IMR-90 (cell line): ENCODE measurements at regions not wholly inside any gene's neighbourhood (a gene's known extent, or its start where the extent isn't known, plus 50 kb on each side); places are given as distances from the start of the nearest gene placed in this dataset.

ENCODE experiments used
- ATAC-seq: fragments of 200-7000 bp; cut with Tn5 transposase; 2 replicates; pipeline ENCODE4 v1.9.1; 2020; ENCODE audit warnings: low read depth, mild to moderate bottlenecking, moderate library complexity
- BruUV-seq: library from RNA; stranded (reverse); fragments of 400-500 nt; replicated peaks from 2 replicates; lab custom pipeline; 2021; lab: Mats Ljungman, UMichigan
- CTCF ChIA-PET: fragments of 300-600 bp; formaldehyde crosslinking; extraction: SDS; loops from one replicate; lab custom pipeline; 2021; ENCODE audit warnings: antibody characterized with exemption; lab: Yijun Ruan, JAX
- POLR2A ChIA-PET: fragments of 300-600 bp; sonication (Branson Sonifier 250); formaldehyde crosslinking; loops from one replicate; lab custom pipeline; 2022; ENCODE audit warnings: antibody characterized with exemption; ENCODE audit not compliant: unreplicated experiment; lab: Charles Lee
- DNase-seq: peaks from one replicate; pipeline ENCODE4 v3.0.0; 2013
- H2AFZ ChIP-seq: replicated peaks from 2 replicates; pipeline ENCODE3; 2013; ENCODE audit warnings: low read length, mild to moderate bottlenecking; ENCODE audit not compliant: poor library complexity
- H2AK5ac ChIP-seq: 2 replicates; pipeline ENCODE4 v1.6.1; 2013; ENCODE audit warnings: low read depth, low read length, inconsistent platforms
- H2AK9ac ChIP-seq: replicated peaks from 2 replicates; pipeline ENCODE3; 2013; ENCODE audit warnings: mild to moderate bottlenecking, low read depth, low read length, moderate library complexity; ENCODE audit not compliant: poor library complexity
- H2BK120ac ChIP-seq: 2 replicates; pipeline ENCODE4 v1.6.1; 2013; ENCODE audit warnings: low read depth, low read length, inconsistent platforms
- H2BK15ac ChIP-seq: 3 replicates; pipeline ENCODE4 v1.6.1; 2013; ENCODE audit warnings: low read depth, low read length, inconsistent platforms
- H2BK20ac ChIP-seq: 2 replicates; pipeline ENCODE4 v1.6.1; 2013; ENCODE audit warnings: low read depth, mild to moderate bottlenecking, inconsistent platforms, low read length, moderate library complexity
- H2BK5ac ChIP-seq: 2 replicates; pipeline ENCODE4 v1.6.1; 2013; ENCODE audit warnings: mild to moderate bottlenecking, low read depth, low read length, inconsistent platforms; ENCODE audit not compliant: poor library complexity, severe bottlenecking
- H3K14ac ChIP-seq: replicated peaks from 2 replicates; pipeline ENCODE4 v1.6.1; 2013; ENCODE audit warnings: low read depth, low read length, inconsistent platforms
- H3K18ac ChIP-seq: 2 replicates; pipeline ENCODE4 v1.6.1; 2013; ENCODE audit warnings: low read depth, low read length, control low read depth
- H3K23ac ChIP-seq: 2 replicates; pipeline ENCODE4 v1.6.1; 2013; ENCODE audit warnings: low read depth, low read length, inconsistent platforms
- H3K27ac ChIP-seq: 2 replicates; pipeline ENCODE4 v1.5.1; 2013; ENCODE audit warnings: mild to moderate bottlenecking, control low read depth, low read length; ENCODE audit not compliant: insufficient read depth
- H3K27me3 ChIP-seq: 2 replicates; pipeline ENCODE4 v1.6.1; 2013; ENCODE audit warnings: low read length; ENCODE audit not compliant: control insufficient read depth, insufficient read depth
- H3K36me3 ChIP-seq: 2 replicates; pipeline ENCODE4 v1.6.1; 2013; ENCODE audit warnings: low read length, mixed read lengths; ENCODE audit not compliant: control insufficient read depth, insufficient read depth
- H3K4ac ChIP-seq: 2 replicates; pipeline ENCODE4 v1.6.1; 2013; ENCODE audit warnings: low read depth, low read length, inconsistent platforms
- H3K4me1 ChIP-seq: 2 replicates; pipeline ENCODE4 v1.6.1; 2013; ENCODE audit warnings: low read length, mixed read lengths; ENCODE audit not compliant: control insufficient read depth, insufficient read depth
- H3K4me2 ChIP-seq: 2 replicates; pipeline ENCODE4 v1.6.1; 2013; ENCODE audit warnings: low read depth, mild to moderate bottlenecking, control low read depth, low read length, moderate library complexity
- H3K4me3 ChIP-seq: 2 replicates; pipeline ENCODE4 v1.5.1; 2013; ENCODE audit warnings: low read depth, mild to moderate bottlenecking, control low read depth, low read length, moderate library complexity; ENCODE audit not compliant: insufficient read depth
- H3K56ac ChIP-seq: 2 replicates; pipeline ENCODE4 v1.6.1; 2013; ENCODE audit warnings: low read length, inconsistent platforms; ENCODE audit not compliant: insufficient read depth; ENCODE audit errors: extremely low read depth
- H3K79me1 ChIP-seq, 2 experiments: 2 replicates each; pipeline ENCODE4 v1.6.1; 2013; ENCODE audit warnings: low read length in 2 of 2, inconsistent platforms in 1 of 2, low read depth in 1 of 2
- H3K9ac ChIP-seq: 2 replicates; pipeline ENCODE4 v1.6.1; 2013; ENCODE audit warnings: low read depth, low read length, control low read depth
- H3K9me1 ChIP-seq: 2 replicates; pipeline ENCODE4 v1.6.1; 2013; ENCODE audit warnings: low read length, inconsistent platforms; ENCODE audit not compliant: insufficient read depth
- H3K9me3 ChIP-seq: 2 replicates; pipeline ENCODE4 v1.6.1; 2013; ENCODE audit warnings: low read length; ENCODE audit not compliant: control insufficient read depth, insufficient read depth
- H4K20me1 ChIP-seq: 2 replicates; pipeline ENCODE4 v1.6.1; 2013; ENCODE audit warnings: low read length, inconsistent platforms; ENCODE audit not compliant: insufficient read depth
- H4K5ac ChIP-seq: 2 replicates; pipeline ENCODE4 v1.6.1; 2013; ENCODE audit warnings: mild to moderate bottlenecking, low read depth, low read length, control low read depth
- H4K8ac ChIP-seq, 2 experiments: 2 replicates each; pipeline ENCODE4 v1.6.1; 2013; ENCODE audit warnings: low read depth in 2 of 2, low read length in 2 of 2, control low read depth in 1 of 2, inconsistent platforms in 1 of 2
- H4K91ac ChIP-seq: 2 replicates; pipeline ENCODE4 v1.6.1; 2013; ENCODE audit warnings: low read depth, low read length, inconsistent platforms; ENCODE audit not compliant: insufficient read depth
- BHLHE40 ChIP-seq: fragments of 150-350 bp; IDR thresholded peaks from 2 replicates; pipeline ENCODE4 v1.6.1; 2016; ENCODE audit warnings: mild to moderate bottlenecking, low read depth, low read length
- CEBPB ChIP-seq: IDR thresholded peaks from 2 replicates; pipeline ENCODE4 v1.6.1; 2012; ENCODE audit warnings: low read depth, low read length, improper control_type of control experiment
- CHD1 ChIP-seq: IDR thresholded peaks from 2 replicates; pipeline ENCODE4 v1.6.1; 2012; ENCODE audit warnings: low read depth, low read length, improper control_type of control experiment
- CTCF ChIP-seq: conservative IDR thresholded peaks from 2 replicates; pipeline ENCODE4 v1.5.1; 2012; ENCODE audit warnings: mild to moderate bottlenecking, low read depth, low read length, improper control_type of control experiment
- ELK1 ChIP-seq: fragments of 150-350 bp; IDR thresholded peaks from 2 replicates; pipeline ENCODE4 v1.6.1; 2016; ENCODE audit warnings: low read depth, mild to moderate bottlenecking, low read length, moderate library complexity, borderline replicate concordance
- FOS ChIP-seq: fragments of 150-350 bp; IDR thresholded peaks from 2 replicates; pipeline ENCODE4 v1.6.1; 2016; ENCODE audit warnings: low read depth, low read length
- MAFK ChIP-seq: IDR thresholded peaks from 2 replicates; pipeline ENCODE4 v1.6.1; 2012; ENCODE audit warnings: low read depth, low read length, improper control_type of control experiment
- MAZ ChIP-seq: IDR thresholded peaks from 2 replicates; pipeline ENCODE4 v1.6.1; 2012; ENCODE audit warnings: low read depth, mild to moderate bottlenecking, low read length, improper control_type of control experiment, moderate library complexity, borderline replicate concordance
- MXI1 ChIP-seq: IDR thresholded peaks from 2 replicates; pipeline ENCODE4 v1.6.1; 2012; ENCODE audit warnings: low read depth, mild to moderate bottlenecking, low read length, moderate library complexity, borderline replicate concordance
- NFE2L2 ChIP-seq: fragments of 150-350 bp; IDR thresholded peaks from 2 replicates; pipeline ENCODE4 v1.6.1; 2016; ENCODE audit warnings: low read depth, mild to moderate bottlenecking, low read length
- POLR2A ChIP-seq: IDR thresholded peaks from 2 replicates; pipeline ENCODE4 v1.6.1; 2012; ENCODE audit warnings: mild to moderate bottlenecking, low read depth, low read length
- RAD21 ChIP-seq: IDR thresholded peaks from 2 replicates; pipeline ENCODE4 v1.6.1; 2012; ENCODE audit warnings: low read length, improper control_type of control experiment
- RCOR1 ChIP-seq: IDR thresholded peaks from 2 replicates; pipeline ENCODE4 v1.6.1; 2012; ENCODE audit warnings: mild to moderate bottlenecking, low read length, improper control_type of control experiment; ENCODE audit not compliant: insufficient replicate concordance
- RFX5 ChIP-seq: IDR thresholded peaks from 2 replicates; pipeline ENCODE4 v1.8.0; 2012; ENCODE audit warnings: low read depth, mild to moderate bottlenecking, low read length, moderate library complexity
- SMC3 ChIP-seq: fragments of 150-350 bp; IDR thresholded peaks from 2 replicates; pipeline ENCODE4 v1.6.1; 2016; ENCODE audit warnings: low read depth, mild to moderate bottlenecking, antibody characterized with exemption, low read length, moderate library complexity
- USF2 ChIP-seq: fragments of 150-350 bp; IDR thresholded peaks from 2 replicates; pipeline ENCODE4 v1.6.1; 2017; ENCODE audit warnings: mild to moderate bottlenecking, antibody characterized with exemption, low read length, low read depth
- WGBS, 2 experiments: methylation state at CpG; one replicate each; pipeline versions ENCODE4 v1.1.5 to v1.1.7; 2013; ENCODE audit warnings: missing lambda C conversion rate in 2 of 2; ENCODE audit not compliant: insufficient read length in 1 of 2; ENCODE audit errors: extremely low coverage in 2 of 2; 5-methylcytosine and 5-hydroxymethylcytosine counted together
- dilution Hi-C: fragments of 300-500 bp; cut with HindIII; formaldehyde crosslinking; loops from one replicate; pipeline ENCODE4 v1.14.3; 2018; ENCODE audit warnings: low sequenced_read_pairs; ENCODE audit not compliant: unreplicated experiment
- in situ Hi-C: fragments of 300-500 bp; cut with MboI; formaldehyde crosslinking; loops from 3 replicates; pipeline ENCODE4 v1.14.3; 2019; ENCODE audit warnings: low sequenced_read_pairs, inconsistent platforms, mixed read lengths
- intact Hi-C: fragments of 100-400 bp; cut with micrococcal nuclease; formaldehyde crosslinking; loops from 2 replicates; pipeline ENCODE4 v1.10.0; 2022

- H2BK5ac ChIP-seq: no peak overlapping the region
- H3K56ac ChIP-seq: no peak overlapping the region
- no peaks in the 10 kb centered on the region for H3K4me1 ChIP-seq
- H3K4me2 ChIP-seq: no peak overlapping the region
- no peak overlapping the region for H3K4me3 ChIP-seq
- in situ Hi-C loops (no loop called here), dilution Hi-C loops (no loop called here), intact Hi-C loops (no loop called here)
- no peaks in the 10 kb centered on the region for H3K9me1 ChIP-seq
- H2BK15ac ChIP-seq: no peak overlapping the region
- H3K23ac ChIP-seq: no peak overlapping the region
- no peak overlapping the region for H4K8ac ChIP-seq
- H3K9me3 ChIP-seq: peaks cover 8% of the 10 kb centered on the region; the same call in 1 of the 2 replicates
- no peak for TF ChIP-seq FOS
- no peak for TF ChIP-seq ELK1
- TF ChIP-seq NFE2L2: no peak
- TF ChIP-seq MAFK: no peak
- no peak for TF ChIP-seq CHD1
- TF ChIP-seq RCOR1: no peak
- TF ChIP-seq MAZ: no peak
- no peak for TF ChIP-seq POLR2A
- TF ChIP-seq USF2: no peak
- TF ChIP-seq RFX5: no peak
- TF ChIP-seq BHLHE40: no peak
- no peak for TF ChIP-seq SMC3
- no peak for TF ChIP-seq RAD21
- TF ChIP-seq MXI1: no peak
- no peak for TF ChIP-seq CEBPB
- TF ChIP-seq CTCF: no peak
- H3K27ac ChIP-seq: no peak overlapping the region
- H2AK5ac ChIP-seq: no peak overlapping the region
- H2BK120ac ChIP-seq: no peak overlapping the region
- no peak overlapping the region for H3K14ac ChIP-seq
- no peak for ATAC-seq
- no peak overlapping the region for H2AK9ac ChIP-seq
- H3K18ac ChIP-seq: no peak overlapping the region
- POLR2A ChIA-PET: no interaction called here
- no peak overlapping the region for H2AFZ ChIP-seq
- no peak overlapping the region for H3K4ac ChIP-seq
- no CpG with 5 or more reads among the region's 5 CpGs for WGBS, 2 experiments
- H4K20me1 ChIP-seq: no peaks in the 10 kb centered on the region
- H3K27me3 ChIP-seq: no peaks in the 10 kb centered on the region
- no peak for DNase-seq
- no peak overlapping the region for H4K5ac ChIP-seq
- H3K9ac ChIP-seq: no peak overlapping the region
- no TSS peak for BruUV-seq
- CTCF ChIA-PET: interaction anchor here (0.6 kb wide), 1 partner anchor 158 kb away, joined by 3 read pairs; no protein-coding TSS in a partner anchor
- no peak overlapping the region for H2BK20ac ChIP-seq
- no peaks in the 10 kb centered on the region for H3K36me3 ChIP-seq
- no peak overlapping the region for H4K91ac ChIP-seq
- H3K79me1 ChIP-seq: no peaks in the 10 kb centered on the region
Measured at GRCh38 chr3:6734395-6734746, 126.5 kb upstream of the GRM7 start.
